Neural progenitor cell (in vitro differentiated cells): ENCODE measurements at regions not wholly inside any gene's neighbourhood (a gene's known extent, or its start where the extent isn't known, plus 50 kb on each side); places are given as distances from the start of the nearest gene placed in this dataset.

Experiments
- CTCF ChIP-seq: fragments of 200-600 bp; sonication (generic); IDR thresholded peaks from 2 replicates; pipeline ENCODE4 v1.5.1; 2017; ENCODE audit warnings: antibody characterized with exemption, mild to moderate bottlenecking
- EZH2 ChIP-seq: fragments of 200-600 bp; sonication (generic); IDR thresholded peaks from 2 replicates; pipeline ENCODE4 v1.6.1; 2017; ENCODE audit warnings: antibody characterized with exemption, mild to moderate bottlenecking, moderate library complexity

- TF ChIP-seq CTCF (no peak), EZH2 (no peak)
These were observed 240.4 kb upstream of the PPP2R2D start for GRCh38 chr10:131660427-131660826.
